ENCODE measurements at regions not wholly inside any gene's neighbourhood (a gene's known extent, or its start where the extent isn't known, plus 50 kb on each side); places are given as distances from the start of the nearest gene placed in this dataset.

DNA sequence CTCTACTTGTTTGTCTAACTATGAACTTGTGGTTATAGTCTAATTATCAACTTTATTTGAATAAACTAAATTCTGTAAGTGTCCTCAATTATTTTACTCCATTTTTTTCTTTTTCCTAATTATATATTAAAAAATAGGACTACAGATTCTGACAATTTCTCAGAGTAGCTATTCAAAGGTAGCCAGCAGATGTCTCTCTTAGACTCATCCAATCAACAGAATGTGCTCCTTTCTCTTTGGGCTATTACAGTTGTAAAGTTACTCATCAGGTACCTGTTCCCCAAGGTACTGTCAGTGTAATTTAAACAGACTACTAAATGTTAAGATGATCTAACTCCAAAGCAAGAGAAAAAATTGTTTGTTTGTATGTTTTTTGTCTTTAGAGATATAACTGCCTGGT lies 248.6 kb downstream of the PCDH18 start:
- TF ChIP-seq, protein P1, sequence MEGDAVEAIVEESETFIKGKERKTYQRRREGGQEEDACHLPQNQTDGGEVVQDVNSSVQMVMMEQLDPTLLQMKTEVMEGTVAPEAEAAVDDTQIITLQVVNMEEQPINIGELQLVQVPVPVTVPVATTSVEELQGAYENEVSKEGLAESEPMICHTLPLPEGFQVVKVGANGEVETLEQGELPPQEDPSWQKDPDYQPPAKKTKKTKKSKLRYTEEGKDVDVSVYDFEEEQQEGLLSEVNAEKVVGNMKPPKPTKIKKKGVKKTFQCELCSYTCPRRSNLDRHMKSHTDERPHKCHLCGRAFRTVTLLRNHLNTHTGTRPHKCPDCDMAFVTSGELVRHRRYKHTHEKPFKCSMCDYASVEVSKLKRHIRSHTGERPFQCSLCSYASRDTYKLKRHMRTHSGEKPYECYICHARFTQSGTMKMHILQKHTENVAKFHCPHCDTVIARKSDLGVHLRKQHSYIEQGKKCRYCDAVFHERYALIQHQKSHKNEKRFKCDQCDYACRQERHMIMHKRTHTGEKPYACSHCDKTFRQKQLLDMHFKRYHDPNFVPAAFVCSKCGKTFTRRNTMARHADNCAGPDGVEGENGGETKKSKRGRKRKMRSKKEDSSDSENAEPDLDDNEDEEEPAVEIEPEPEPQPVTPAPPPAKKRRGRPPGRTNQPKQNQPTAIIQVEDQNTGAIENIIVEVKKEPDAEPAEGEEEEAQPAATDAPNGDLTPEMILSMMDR (IDR thresholded peaks at IDR 0.05) = no peak
- TF ChIP-seq EZH2 (IDR thresholded peaks at IDR 0.05; ENCODE audit: borderline replicate concordance, insufficient read depth, low read depth, low read length, poor library complexity, severe bottlenecking) = no peak
